HepG2 (cell line): ENCODE measurements at regions not wholly inside any gene's neighbourhood (a gene's known extent, or its start where the extent isn't known, plus 50 kb on each side); places are given as distances from the start of the nearest gene placed in this dataset.

Experiments used
- CTCF ChIP-seq: sonication (generic); formaldehyde crosslinking; IDR thresholded peaks from 2 replicates; pipeline ENCODE4 v1.5.0; 2020; ENCODE audit warnings: mild to moderate bottlenecking, missing genetic modification reagents, moderate library complexity
- NFYB ChIP-seq: sonication (generic); formaldehyde crosslinking; IDR thresholded peaks from 2 replicates; pipeline ENCODE4 v1.4.0; 2020; ENCODE audit warnings: missing genetic modification reagents
- POLR2AphosphoS2 ChIP-seq: IDR thresholded peaks from 2 replicates; pipeline ENCODE4 v1.6.1; 2011; ENCODE audit warnings: low read depth, low read length, improper control_type of control experiment
- POLR2AphosphoS5 ChIP-seq: IDR thresholded peaks from 2 replicates; pipeline ENCODE4 v1.6.1; 2012; ENCODE audit warnings: low read depth, low read length
- REST ChIP-seq, 2 experiments: IDR thresholded peaks; 2 replicates each; pipeline ENCODE4 v1.6.1; 2011 to 2012; ENCODE audit warnings: low read length in 2 of 2, borderline replicate concordance in 1 of 2, low read depth in 1 of 2, mild to moderate bottlenecking in 1 of 2, moderate library complexity in 1 of 2
- TSC22D2 ChIP-seq: sonication (generic); formaldehyde crosslinking; IDR thresholded peaks from 2 replicates; pipeline ENCODE4 v1.5.1; 2020; ENCODE audit warnings: missing genetic modification reagents, mild to moderate bottlenecking, borderline replicate concordance
- ZBTB2 ChIP-seq: sonication (generic); formaldehyde crosslinking; IDR thresholded peaks from 2 replicates; pipeline ENCODE4 v1.8.0; 2022; ENCODE audit warnings: low read depth, missing genetic modification reagents
- ZNF17 ChIP-seq: sonication (generic); formaldehyde crosslinking; IDR thresholded peaks from 2 replicates; pipeline ENCODE4 v1.5.0; 2020; ENCODE audit warnings: mild to moderate bottlenecking, missing genetic modification reagents
- ZNF496 ChIP-seq: sonication (generic); formaldehyde crosslinking; IDR thresholded peaks from 2 replicates; pipeline ENCODE4 v1.8.1; 2023; ENCODE audit warnings: mild to moderate bottlenecking, moderate library complexity, missing genetic modification reagents; ENCODE audit not compliant: insufficient replicate concordance

DNA sequence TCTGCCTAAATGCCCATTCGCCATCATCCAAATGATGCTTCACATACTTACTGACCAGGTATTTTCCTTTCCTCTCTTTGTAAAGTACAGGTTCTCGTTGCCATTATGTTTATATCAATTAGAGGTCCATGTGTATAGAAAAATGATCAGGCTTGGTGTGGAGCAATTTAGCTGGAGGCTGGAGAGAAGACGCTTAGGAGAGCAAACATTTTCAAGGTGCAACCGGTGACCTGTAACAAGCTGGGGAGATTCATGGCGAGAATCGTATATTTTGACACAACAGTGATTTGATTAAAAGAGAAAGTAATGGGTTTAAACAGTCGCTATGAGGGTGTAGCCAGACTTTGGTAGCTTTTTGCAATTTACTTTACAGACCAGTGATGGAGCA lies 170.9 kb upstream of the TBCA start:
- TF ChIP-seq CTCF (CRISPR knock-in tag) (no peak), TSC22D2 (CRISPR knock-in tag) (no peak), ZNF496 (CRISPR knock-in tag) (no peak), REST (IDR thresholded peaks at IDR 0.05; ENCODE audit: borderline replicate concordance in 1 of 2, low read depth in 1 of 2, low read length in 2 of 2) (no peak), POLR2AphosphoS2 (no peak), ZBTB2 (CRISPR knock-in tag) (no peak), NFYB (CRISPR knock-in tag) (no peak), ZNF17 (CRISPR knock-in tag) (no peak), POLR2AphosphoS5 (no peak)
